Gastrocnemius medialis (tissue), 4 donors: ENCODE measurements at regions not wholly inside any gene's neighbourhood (a gene's known extent, or its start where the extent isn't known, plus 50 kb on each side); places are given as distances from the start of the nearest gene placed in this dataset.

Experiments
- POLR2A ChIP-seq, 2 donors: fragments of 450-650 bp; IDR thresholded peaks; one replicate each; pipeline ENCODE4 v1.6.1; 2017; ENCODE audit warnings: antibody characterized with exemption in 2 of 2, mild to moderate bottlenecking in 2 of 2, moderate library complexity in 2 of 2
- TF ChIP-seq, protein P1 (sequence below), 5 experiments: fragments of 450-650 bp in 3 of 5; fragments of 200-600 bp in 2 of 5; sonication (generic) in 2 of 5; IDR thresholded peaks in 4 of 5; conservative IDR thresholded peaks in 1 of 5; 1 replicate in 4 of 5; 2 replicates in 1 of 5; pipeline ENCODE4 v1.5.1; 2016 to 2019; ENCODE audit warnings: antibody characterized with exemption in 5 of 5, mild to moderate bottlenecking in 3 of 5, moderate library complexity in 3 of 5

DNA sequence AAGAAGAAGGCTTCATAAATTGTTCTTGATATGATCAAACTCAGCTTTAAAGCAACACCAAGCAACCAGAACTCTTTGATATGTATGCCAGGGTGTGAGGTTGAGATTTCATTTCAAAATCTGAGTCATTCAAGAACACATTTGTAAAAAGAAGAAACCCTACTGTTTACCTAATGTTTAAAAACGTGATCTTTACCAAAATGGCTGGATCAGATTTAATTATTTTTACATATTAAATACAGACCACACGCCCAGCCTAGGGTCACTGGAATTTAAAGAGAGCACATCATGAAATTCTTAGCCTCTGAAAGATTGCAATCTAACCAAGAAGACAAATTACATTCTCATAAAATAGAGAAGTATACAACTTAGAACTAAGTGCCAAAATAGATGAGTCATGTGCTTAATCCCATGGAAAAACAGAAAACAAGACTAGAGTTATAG is 206.8 kb upstream of the SMLR1 start:
- TF ChIP-seq, protein P1, sequence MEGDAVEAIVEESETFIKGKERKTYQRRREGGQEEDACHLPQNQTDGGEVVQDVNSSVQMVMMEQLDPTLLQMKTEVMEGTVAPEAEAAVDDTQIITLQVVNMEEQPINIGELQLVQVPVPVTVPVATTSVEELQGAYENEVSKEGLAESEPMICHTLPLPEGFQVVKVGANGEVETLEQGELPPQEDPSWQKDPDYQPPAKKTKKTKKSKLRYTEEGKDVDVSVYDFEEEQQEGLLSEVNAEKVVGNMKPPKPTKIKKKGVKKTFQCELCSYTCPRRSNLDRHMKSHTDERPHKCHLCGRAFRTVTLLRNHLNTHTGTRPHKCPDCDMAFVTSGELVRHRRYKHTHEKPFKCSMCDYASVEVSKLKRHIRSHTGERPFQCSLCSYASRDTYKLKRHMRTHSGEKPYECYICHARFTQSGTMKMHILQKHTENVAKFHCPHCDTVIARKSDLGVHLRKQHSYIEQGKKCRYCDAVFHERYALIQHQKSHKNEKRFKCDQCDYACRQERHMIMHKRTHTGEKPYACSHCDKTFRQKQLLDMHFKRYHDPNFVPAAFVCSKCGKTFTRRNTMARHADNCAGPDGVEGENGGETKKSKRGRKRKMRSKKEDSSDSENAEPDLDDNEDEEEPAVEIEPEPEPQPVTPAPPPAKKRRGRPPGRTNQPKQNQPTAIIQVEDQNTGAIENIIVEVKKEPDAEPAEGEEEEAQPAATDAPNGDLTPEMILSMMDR (IDR thresholded peaks at IDR 0.05 in 4 of 5, conservative IDR thresholded peaks at IDR 0.05 in 1 of 5) = no peak
- TF ChIP-seq POLR2A (IDR thresholded peaks at IDR 0.05) = no peak
